ENCODE measurements at regions not wholly inside any gene's neighbourhood (a gene's known extent, or its start where the extent isn't known, plus 50 kb on each side); places are given as distances from the start of the nearest gene placed in this dataset.

GRCh38 chr15:61684749-61685467 is 375.3 kb downstream of the VPS13C start:
- no peak for TF ChIP-seq CTCF (IDR thresholded peaks at IDR 0.05)
- Mint-ChIP-seq H3K27me3 (ENCODE audit: insufficient read depth) (no peaks in the 10 kb centered on the region), H3K36me3 (ENCODE audit: low read depth) (peaks cover 5% of the 10 kb centered on the region; the same call in 1 of the 2 replicates), H3K27ac (no peak overlapping the region), H3K4me3 (no peak overlapping the region), H3K9me3 (peaks cover 79% of the 10 kb centered on the region), H3K4me1 (ENCODE audit: low read depth) (no peaks in the 10 kb centered on the region)
- DNase-seq = no peak

- Mint-ChIP-seq H3K27me3 (ENCODE audit: insufficient read depth) (no peaks in the 10 kb centered on the region), H3K36me3 (ENCODE audit: low read depth) (peaks cover 5% of the 10 kb centered on the region; the same call in 1 of the 2 replicates), H3K4me3 (no peak overlapping the region), H3K27ac (no peak overlapping the region), H3K9me3 (peaks cover 85% of the 10 kb centered on the region), H3K4me1 (ENCODE audit: low read depth) (no peaks in the 10 kb centered on the region)
- TF ChIP-seq CTCF (IDR thresholded peaks at IDR 0.05) = no peak
- no peak for DNase-seq
These were observed 377.1 kb downstream of the VPS13C start for GRCh38 chr15:61682891-61683735.

GRCh38 chr15:61681676-61682075 is 378.6 kb downstream of the VPS13C start:
- Mint-ChIP-seq H3K27ac (no peak overlapping the region), H3K27me3 (ENCODE audit: insufficient read depth) (peaks cover 2% of the 10 kb centered on the region; the same call in 1 of the 2 replicates), H3K36me3 (ENCODE audit: low read depth) (peaks cover 5% of the 10 kb centered on the region; the same call in 1 of the 2 replicates), H3K4me3 (no peak overlapping the region), H3K4me1 (ENCODE audit: low read depth) (no peaks in the 10 kb centered on the region), H3K9me3 (peaks cover 77% of the 10 kb centered on the region)
- no peak for TF ChIP-seq CTCF (IDR thresholded peaks at IDR 0.05)
- DNase-seq = no peak

- H3K27me3 Mint-ChIP-seq (ENCODE audit: insufficient read depth) = peaks cover 2% of the 10 kb centered on the region; the same call in 1 of the 2 replicates
- H3K4me3 Mint-ChIP-seq = no peak overlapping the region
- no peak overlapping the region for H3K27ac Mint-ChIP-seq
- peaks cover 5% of the 10 kb centered on the region; the same call in 1 of the 2 replicates for H3K36me3 Mint-ChIP-seq (ENCODE audit: low read depth)
- no peak for TF ChIP-seq CTCF (IDR thresholded peaks at IDR 0.05)
- DNase-seq = no peak
- H3K9me3 Mint-ChIP-seq = peaks cover 71% of the 10 kb centered on the region
- H3K4me1 Mint-ChIP-seq (ENCODE audit: low read depth) = no peaks in the 10 kb centered on the region
These were observed 379.2 kb downstream of the VPS13C start for GRCh38 chr15:61681038-61681418.

- Mint-ChIP-seq H3K4me1 (ENCODE audit: low read depth) (no peaks in the 10 kb centered on the region), H3K27me3 (ENCODE audit: insufficient read depth) (peaks cover 2% of the 10 kb centered on the region; the same call in 1 of the 2 replicates), H3K9me3 (peaks cover 65% of the 10 kb centered on the region), H3K27ac (no peak overlapping the region), H3K36me3 (ENCODE audit: low read depth) (peaks cover 5% of the 10 kb centered on the region; the same call in 1 of the 2 replicates), H3K4me3 (no peak overlapping the region)
- no peak for TF ChIP-seq CTCF (IDR thresholded peaks at IDR 0.05)
- DNase-seq = no peak
These were observed 379.8 kb downstream of the VPS13C start for GRCh38 chr15:61680260-61681037.

All from HFFc6 (cell line).